ENCODE measurements at regions not wholly inside any gene's neighbourhood (a gene's known extent, or its start where the extent isn't known, plus 50 kb on each side); places are given as distances from the start of the nearest gene placed in this dataset.

- DNase-seq (ENCODE audit: low spot score): no peak
These were observed 395.8 kb downstream of the CD109 start for GRCh38 chr6:74091794-74092157.

- peak; percentile 58 for DNase-seq (ENCODE audit: low spot score)
These were observed 395.3 kb downstream of the CD109 start for GRCh38 chr6:74091136-74091793.

DNA sequence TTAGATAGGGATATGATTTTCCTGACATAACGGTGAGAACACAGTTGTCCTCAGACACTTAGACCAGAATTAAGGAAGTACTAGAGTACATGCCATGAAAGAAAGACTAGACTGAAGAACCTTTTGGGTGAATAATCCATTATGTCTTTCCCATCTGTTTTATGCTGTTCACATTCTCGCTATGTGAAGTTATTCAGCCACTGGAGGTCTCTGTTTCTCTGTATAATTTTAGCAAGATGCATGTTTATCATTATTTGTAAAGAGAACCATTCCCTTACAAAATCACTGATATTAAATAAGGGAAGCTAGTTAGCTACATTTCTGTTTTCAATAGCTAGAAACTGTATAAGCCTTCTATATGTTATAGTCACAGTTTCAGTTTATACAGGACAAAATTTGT is 391.9 kb downstream of the CD109 start:
- DNase-seq (ENCODE audit: low spot score): peak; percentile 28

DNA sequence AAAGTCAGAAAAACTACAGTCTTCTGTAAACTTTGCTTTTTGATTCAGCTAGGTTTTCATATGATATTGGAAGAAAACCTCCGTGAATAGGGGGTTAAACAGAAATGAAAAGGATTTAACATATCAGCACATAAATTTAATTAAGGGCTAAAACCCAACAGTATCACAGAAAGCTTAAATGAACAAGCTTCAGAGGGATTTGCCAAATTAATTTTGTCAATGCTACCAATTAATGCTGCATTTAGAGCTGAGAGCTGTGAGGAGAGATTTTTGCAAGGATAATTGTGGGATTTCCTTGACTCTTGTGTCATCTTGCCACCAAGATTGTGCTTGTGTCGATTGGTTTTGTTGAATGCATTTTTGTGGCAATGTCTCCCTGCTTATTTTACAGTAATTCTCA is 379.9 kb downstream of the CD109 start:
- no peak for DNase-seq (ENCODE audit: low spot score)

DNA sequence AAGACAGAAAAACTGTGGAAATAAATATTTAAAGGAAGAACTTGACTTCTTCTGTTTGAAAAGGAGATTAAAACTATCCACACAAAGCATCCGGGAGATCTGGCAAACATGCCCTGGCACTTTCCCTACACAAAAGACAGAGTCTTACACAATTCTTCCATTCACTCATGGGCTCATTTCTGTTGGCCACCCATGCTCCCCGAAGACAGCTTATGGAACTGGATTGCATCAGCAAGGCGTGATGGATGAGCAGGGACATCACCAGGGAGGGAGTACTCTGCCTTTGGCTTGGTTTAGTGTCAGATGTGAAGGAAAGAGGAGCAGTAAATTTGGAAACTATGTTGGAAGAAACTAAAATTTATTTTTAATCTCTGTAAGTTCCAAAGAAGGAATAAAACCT is 379.3 kb downstream of the CD109 start:
- DNase-seq (ENCODE audit: low spot score): no peak

DNA sequence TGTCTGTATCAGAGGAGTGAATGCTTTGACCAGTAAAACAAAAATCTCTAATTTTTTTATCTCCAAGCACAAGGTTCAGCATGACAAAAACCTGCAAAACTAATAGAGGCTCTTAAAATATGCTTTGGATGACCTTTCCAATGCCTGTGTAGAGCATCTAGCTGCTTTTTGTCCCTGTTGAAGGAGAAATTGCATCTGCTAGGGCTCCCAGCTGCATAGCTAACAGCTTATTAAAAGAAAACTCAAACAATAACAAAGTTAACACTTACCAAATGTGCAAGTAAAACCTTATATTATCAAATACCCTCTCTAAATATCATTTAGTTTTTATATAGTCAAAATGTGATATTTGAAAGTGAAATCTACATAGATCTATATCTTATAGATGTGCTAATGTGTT is 378.6 kb downstream of the CD109 start:
- no peak for DNase-seq (ENCODE audit: low spot score)

GRCh38 chr6:74073999-74074398 is 378.0 kb downstream of the CD109 start:
- no peak for DNase-seq (ENCODE audit: low spot score)

- DNase-seq (ENCODE audit: low spot score): peak; percentile 88
These were observed 377.4 kb downstream of the CD109 start for GRCh38 chr6:74073429-74073828.

DNA sequence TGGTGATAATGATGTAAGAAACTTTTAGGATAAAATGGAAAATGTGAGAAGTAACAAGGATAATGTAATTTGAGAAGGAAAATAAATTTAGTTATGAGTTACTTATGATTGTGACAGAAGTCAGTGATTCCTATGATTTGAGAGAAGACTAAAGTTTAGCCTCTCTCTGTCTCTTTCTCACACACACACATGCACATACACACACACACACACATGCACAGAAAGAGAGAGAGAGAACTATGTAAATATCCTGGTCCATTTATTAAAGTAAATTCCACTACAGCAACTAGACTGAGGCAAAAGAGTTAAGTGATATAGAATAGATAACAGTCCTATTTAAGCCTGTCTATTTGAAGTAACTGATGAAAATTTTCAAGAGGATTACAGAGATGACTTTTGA is 375.2 kb downstream of the CD109 start:
- no peak for DNase-seq (ENCODE audit: low spot score)

GRCh38 chr6:74070711-74071110 is 374.7 kb downstream of the CD109 start:
- DNase-seq (ENCODE audit: low spot score): no peak

DNA sequence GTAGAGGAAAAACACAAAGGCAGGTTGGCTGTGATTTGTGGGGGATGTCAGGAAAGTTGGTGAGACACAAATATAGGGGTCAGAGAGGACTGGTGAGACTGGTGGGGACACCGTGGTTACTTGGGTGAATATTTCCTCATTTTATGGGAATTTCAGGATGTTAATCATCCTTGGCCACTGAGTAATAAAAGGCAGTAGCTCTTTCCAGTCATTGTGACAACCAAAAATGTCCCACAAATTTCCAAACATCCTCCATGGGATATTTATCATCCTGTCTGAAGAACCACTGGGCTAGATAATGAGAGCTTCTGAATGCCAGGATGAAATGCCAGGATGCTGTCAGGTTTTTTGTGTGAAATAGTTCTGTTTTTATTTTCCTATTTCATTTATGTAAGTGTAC is 374.1 kb downstream of the CD109 start:
- peak; percentile 75 for DNase-seq (ENCODE audit: low spot score)

DNA sequence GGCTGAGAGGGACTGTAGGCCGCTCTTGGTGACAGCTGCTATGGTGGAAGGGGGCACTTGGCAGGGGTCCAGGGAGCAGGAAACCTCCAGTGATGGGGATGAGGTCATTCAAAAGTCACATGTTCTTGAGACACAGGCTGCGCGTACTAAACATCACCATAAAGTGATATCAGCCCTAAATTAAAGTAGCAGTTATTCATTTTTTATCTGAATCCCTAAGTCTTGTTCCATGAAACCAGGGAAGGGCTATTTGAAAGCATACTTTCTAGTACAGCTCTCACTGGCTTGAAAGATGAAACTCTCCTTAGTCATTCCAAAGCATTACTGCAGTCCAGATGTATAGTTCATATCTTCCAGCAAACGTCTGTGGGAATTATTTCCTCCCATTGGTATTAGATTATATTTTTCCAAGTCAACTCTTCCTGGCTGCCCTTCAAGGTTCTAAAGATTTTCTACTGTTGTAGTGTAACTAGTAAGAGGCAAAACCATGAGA is 373.1 kb downstream of the CD109 start:
- peak; percentile 17 for DNase-seq (ENCODE audit: low spot score)

- DNase-seq (ENCODE audit: low spot score): no peak
These were observed 370.3 kb downstream of the CD109 start for GRCh38 chr6:74066168-74066871.

GRCh38 chr6:74065705-74066104 is 369.7 kb downstream of the CD109 start:
- DNase-seq (ENCODE audit: low spot score): no peak

GRCh38 chr6:74063391-74063790 is 367.4 kb downstream of the CD109 start:
- DNase-seq (ENCODE audit: low spot score): no peak

GRCh38 chr6:74061201-74061600 is 365.2 kb downstream of the CD109 start:
- no peak for DNase-seq (ENCODE audit: low spot score)

GRCh38 chr6:74060354-74060753 is 364.4 kb downstream of the CD109 start:
- no peak for DNase-seq (ENCODE audit: low spot score)

DNA sequence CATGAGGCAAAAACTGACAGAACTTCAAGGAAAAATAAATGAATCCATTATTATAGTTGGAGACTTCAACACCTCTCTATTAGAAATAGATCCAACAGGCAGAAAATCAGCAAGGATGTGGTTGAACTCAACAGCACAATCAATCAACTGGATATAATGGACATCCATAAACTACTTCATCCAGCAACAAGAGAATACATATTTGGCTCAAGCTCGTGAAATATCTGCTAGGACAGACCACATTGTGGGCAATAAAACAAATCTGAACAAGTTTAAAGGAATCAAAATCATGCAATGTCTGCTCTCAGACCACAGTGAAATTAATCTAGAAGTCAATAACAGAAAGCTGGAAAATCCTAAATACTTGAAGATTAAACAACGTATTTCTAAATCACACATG is 362.6 kb downstream of the CD109 start:
- DNase-seq (ENCODE audit: low spot score): no peak

- DNase-seq (ENCODE audit: low spot score): no peak
These were observed 361.3 kb downstream of the CD109 start for GRCh38 chr6:74057326-74057725.

GRCh38 chr6:74054190-74054589 is 358.2 kb downstream of the CD109 start:
- no peak for DNase-seq (ENCODE audit: low spot score)

GRCh38 chr6:74050921-74051320 is 354.9 kb downstream of the CD109 start:
- no peak for DNase-seq (ENCODE audit: low spot score)

- DNase-seq (ENCODE audit: low spot score): no peak
These were observed 352.4 kb downstream of the CD109 start for GRCh38 chr6:74048387-74048786.

GRCh38 chr6:74044417-74045096 is 348.6 kb downstream of the CD109 start:
- peak; percentile 29 for DNase-seq (ENCODE audit: low spot score)

Data from kidney capillary endothelial cell (primary cell).